HG03108 (cell line): ENCODE measurements at regions not wholly inside any gene's neighbourhood (a gene's known extent, or its start where the extent isn't known, plus 50 kb on each side); places are given as distances from the start of the nearest gene placed in this dataset.

ENCODE experiments used
- ATAC-seq: cut with Tn5 transposase; IDR thresholded peaks from one replicate; pipeline ENCODE4 v1.9.1; 2021; ENCODE audit warnings: moderate library complexity; ENCODE audit not compliant: unreplicated experiment

DNA sequence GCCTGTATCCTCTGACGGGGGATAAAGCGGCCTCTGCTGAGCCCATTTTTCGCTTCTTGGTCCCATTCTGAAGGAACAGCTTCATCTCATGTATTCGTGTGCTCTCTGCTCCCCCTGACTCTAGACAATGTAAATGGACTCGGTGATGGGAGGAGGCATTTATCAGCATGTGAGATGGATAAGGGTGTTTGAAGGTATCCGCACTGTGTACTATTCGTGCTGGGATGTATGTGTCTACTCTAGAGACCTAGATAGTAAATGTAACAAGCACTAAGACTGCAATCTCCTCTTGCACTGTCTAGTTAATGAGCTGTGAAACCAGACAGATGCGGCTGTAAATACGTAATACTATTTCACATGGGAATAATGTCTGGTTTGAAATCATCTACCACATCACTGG, 134.6 kb upstream of the ARGLU1 start:
- no peak for ATAC-seq

DNA sequence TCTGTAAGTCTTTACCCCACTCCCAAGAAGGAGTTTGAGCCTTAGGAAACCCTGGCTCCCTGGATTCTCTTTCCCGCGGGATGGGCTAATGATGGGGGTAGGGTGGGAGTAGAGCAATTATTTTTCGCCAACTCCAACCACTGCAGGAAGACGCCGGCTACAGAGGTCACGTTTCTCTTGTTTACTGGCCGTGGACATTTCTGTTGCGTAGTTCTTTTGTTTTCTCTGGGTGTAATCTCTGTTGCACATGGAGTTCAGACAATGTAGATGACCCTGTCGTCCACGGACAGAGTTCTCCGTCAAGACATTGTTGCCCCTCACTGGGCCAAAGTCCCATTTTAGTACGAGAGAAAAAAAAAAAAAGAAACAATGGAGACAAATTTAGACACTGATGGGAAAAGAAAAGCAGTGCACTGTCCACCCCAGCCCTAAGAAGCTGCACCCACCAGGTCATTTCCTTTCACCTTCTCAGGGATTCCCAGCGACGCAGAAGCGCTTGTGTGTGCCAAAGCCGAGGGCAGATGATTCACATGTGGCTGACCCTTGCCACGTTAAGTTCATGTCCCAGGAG, 133.9 kb upstream of the ARGLU1 start:
- ATAC-seq, result no peak

DNA sequence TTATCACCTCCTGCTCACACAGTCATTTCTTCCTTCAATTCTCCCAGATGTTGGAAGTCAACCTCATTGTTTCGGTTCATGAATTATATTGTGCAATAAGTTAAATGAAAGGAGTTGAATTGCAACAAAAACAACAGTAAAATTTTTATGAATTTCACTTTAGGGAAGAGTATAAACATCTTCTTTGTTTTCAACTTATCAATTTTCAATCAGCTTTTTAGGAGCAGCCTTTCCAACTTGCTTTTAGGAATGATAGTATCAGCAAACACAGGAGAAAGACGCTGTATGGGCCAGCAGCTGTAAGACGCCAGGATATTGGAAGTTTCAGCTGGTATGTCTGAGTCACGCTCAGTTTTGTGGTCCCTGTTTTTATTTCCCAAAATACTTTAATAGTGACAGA, 132.5 kb upstream of the ARGLU1 start:
- no peak for ATAC-seq

DNA sequence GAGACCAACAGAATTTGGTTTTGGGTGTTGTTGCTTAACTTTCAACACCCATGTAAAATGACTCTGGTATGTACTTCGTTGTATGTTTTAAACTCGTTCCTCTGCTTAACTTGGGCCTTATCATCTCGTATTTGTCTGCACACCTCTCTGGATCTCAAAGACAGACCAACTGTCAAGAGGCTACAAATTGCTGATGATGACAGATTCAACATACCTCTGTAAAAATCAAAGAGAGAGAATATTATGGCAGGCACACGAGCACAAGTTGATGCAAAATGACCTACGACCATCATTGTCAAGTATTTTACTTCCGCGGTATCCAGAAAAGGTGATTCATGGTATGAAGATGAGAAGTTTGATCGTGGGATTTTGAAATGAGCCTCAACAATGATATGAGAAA, 132.1 kb upstream of the ARGLU1 start:
- ATAC-seq, result no peak

DNA sequence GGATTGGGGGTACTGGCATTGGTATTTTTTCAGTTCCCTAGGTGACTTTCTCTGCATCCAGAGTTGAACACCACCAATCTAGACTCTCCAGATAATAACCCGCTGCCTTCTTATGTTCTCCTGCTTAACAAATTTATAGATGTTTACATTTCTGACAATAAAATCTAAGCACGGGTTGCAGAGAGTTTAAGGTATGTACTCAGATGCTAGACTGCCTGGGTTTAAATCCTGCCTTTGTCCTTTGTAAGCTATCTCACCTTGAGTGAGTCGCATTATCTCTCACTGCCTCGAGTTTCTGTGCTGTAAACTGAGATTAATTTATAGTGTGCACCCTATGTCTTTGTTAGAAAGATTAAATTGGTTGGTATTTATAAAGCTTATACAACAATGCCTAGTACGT, 131.4 kb upstream of the ARGLU1 start:
- ATAC-seq, result no peak

DNA sequence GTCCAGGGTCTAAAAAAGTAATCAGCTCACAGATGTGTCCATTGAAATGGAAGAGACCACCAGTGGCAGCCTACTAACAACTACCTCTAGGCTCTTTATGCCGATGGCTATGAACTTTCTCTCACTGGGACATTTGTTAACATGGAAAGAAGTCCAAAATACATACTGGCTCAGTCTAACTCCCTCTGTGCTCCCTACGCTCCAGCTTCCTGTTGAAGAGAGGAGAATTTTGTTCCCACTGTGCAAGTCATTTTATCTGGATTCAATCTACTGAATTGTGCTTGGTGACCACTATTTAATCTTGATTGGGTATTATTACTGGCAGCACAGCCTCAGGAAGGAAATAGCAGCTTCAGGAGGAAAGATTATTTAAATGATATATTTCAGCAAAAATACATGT, 128.8 kb upstream of the ARGLU1 start:
- no peak for ATAC-seq

DNA sequence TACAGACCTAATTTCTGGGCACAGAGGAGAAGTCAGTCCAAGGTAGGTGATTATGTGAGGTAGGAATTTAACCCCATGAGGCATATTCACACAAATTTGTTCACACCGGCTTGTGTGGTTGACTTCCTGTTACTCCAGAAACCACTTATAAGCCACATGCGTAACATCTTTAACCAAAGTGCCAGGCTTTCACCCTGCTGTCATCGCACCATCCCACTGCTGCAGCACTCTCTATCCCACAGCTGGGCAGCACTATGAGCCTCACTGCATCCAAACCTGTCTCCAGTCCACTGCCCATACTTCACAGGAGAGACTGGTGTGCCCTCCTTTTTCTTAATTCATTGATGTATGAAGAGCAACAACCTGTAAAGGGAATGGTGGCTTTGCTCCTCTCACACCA, 128.2 kb upstream of the ARGLU1 start:
- no peak for ATAC-seq

DNA sequence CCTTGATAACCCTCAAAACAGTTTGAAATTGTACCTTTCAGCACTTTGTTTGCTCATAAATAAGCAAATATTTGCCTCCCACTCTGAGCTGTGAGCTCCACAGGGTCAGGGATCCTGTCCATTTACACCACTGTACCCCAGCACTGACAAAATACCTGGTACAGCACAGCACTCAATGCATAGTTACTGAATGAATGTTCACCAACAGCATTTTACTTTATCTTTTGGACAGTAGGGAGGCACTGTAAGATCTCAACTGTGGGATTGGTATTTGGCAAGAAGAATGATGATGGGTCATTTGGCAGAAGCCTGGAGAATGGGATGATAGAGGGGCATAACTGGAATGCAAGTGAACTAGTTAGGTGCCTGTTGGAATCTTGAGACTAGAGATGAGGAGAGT, 127.2 kb upstream of the ARGLU1 start:
- no peak for ATAC-seq

DNA sequence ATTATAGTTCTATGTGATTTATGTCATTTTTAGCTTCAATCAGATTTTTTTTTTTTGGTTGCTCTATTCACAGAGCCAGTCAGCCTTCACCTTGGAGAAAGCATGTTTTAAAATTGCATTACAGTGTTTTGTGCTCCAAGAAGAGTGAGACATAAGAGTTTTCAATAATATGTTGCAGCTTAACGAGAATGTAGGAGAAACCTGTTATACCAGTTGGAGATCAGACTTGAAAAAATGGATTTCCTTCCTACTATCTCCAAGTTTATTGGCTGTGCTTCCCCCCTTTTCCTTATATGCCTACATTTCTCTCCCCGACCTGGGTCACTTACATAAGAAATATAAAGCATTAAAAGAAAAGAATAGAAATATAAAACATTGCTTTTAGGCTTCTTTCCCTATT, 123.9 kb upstream of the ARGLU1 start:
- no peak for ATAC-seq

DNA sequence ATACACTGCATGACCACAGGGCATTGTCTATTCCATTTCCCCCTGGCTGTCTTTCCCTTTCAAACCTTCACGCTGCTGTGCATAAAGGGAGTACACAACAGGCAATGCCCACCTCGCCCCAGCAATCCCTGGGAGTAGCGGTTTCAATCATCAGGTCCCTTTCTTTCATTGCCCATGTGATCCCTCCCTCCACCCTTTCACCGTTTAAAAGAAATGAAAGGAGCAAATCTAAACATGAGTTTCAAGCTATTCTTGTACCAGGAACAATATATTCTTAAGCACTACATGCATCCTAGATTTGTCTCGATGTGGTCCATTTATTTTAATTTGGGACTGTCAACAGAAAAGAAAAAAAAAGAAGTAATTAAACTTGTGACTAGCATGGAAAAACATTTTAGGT, 123.4 kb upstream of the ARGLU1 start:
- ATAC-seq, result no peak

DNA sequence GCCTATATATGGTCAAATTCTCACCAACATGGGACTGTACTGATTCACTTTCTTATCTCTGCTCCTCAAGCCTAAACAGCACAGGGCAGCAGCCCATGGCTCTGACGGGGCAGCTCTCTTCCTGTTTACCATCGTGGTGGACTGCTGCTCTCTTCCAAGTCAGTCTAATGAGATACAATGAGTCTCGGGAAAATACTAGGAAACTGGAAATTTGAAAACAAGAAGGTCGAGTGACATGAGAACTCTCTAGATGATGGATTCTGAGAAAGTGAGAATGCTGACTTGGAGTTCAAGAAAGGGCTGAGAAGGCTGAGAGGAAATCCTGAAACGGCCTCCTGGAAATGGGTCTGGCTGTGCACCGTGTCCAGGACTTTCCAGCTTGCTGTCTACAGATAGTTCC, 122.8 kb upstream of the ARGLU1 start:
- ATAC-seq, result no peak

DNA sequence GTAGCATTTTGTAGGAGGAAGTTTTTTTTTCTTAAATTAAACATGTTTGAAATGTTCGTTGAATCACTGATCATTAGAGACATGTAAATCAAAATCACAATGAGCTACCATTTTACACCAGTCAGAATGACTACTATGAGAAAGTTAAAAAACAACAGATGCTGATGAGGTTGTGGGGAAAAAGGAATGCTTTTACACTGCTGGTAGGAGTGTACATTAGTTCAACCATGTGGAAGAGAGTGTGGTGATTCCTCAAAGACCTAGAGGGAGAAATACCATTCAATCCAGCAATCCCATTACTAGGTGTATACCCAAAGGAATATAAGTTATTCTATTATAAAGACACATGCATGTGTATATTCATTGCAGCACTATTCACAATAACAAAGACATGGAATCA, 122.0 kb upstream of the ARGLU1 start:
- ATAC-seq, result no peak

DNA sequence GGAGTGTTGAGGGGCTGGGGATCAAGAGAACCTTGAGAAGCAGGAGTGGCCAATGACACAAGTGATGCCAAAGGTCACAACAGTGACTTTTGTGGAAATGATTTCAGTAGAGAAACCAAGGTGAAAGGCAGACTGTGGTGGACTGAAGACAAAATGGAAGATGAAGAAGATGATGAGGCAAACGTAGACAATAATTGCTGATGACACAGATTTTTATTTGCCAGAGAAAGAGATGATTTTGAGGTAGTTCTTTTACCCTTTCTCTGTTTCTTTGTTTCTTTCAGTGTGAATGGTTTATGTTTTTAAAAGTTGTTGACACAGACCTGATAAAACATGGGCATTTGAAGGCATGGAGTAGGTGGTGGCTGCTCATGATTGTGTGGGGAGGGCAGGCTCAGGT, 121.0 kb upstream of the ARGLU1 start:
- ATAC-seq, result no peak

DNA sequence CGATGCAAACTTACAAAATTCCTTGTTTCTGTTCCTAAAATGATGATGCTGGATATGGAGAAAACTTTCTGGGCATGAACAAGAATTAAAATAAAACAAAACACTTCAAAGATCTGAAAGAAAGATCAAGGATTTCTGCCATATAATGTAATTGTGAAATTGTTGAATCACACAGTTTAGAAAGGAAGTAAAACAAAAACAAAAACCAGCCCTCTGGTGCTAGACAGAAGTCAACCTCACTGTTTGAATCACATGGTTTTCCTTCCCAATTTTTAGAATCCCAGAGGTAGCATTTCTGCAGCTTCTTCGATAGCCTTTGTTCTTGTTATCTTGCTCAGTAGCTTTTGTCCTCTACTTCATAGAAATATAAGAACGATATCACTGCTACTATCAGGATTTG, 118.2 kb upstream of the ARGLU1 start:
- ATAC-seq, result no peak

DNA sequence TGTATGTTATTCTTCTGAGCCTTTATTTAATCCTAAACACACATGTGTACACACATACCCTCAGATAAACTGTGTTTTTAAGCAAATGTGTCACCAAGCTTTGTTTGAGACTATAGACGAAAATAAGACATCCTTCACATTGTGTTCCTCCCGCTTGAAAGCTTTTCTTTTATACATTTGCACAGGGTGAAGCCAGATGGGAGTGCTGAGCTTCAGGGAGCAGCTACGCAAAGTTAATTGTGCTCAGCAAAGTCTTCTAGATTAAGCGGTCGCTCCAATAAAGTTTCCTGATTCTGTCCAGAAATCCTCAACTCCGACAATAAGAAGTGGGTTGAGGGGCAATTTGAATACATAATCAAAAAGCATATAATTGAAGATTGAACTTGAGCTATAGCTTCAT, 117.2 kb upstream of the ARGLU1 start:
- ATAC-seq, result no peak

DNA sequence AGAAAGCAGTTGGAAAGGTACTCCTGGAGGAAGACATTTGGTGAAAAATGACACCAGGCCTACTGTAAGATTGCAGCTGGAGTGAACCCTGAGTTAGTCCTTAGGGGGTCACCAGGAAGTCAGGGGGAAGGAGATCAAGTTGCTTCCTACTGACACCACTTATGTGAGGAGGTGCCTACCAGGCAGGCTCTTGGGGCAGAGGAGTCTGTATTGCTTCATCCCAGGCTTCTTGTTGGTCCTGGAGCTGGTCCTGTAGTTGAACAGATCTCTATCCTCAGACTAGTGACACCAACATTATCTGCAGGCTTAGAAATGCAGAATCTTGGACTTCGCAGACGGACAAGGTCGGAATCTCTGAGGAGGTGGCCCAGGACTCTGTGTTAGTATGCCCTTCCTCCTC, 116.0 kb upstream of the ARGLU1 start:
- no peak for ATAC-seq

DNA sequence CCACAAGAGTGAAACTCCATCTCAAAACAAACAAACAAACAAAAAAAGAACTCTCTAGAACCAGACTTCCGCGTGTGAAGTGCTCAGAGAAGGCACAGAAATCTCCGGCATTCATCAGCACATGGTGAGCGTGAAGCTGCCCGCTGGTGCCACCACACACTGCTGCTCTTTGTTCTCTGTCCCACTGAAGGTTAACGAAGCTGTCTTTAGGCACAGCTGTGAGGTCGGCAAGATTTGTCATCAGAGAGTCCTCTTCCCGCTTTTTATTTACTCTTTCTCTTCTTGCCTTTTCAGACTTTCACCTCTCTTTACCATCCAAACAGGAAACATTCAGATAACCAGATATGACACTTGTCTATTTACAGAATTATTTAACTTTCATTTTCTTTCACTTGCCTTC, 115.2 kb upstream of the ARGLU1 start:
- ATAC-seq, result no peak

DNA sequence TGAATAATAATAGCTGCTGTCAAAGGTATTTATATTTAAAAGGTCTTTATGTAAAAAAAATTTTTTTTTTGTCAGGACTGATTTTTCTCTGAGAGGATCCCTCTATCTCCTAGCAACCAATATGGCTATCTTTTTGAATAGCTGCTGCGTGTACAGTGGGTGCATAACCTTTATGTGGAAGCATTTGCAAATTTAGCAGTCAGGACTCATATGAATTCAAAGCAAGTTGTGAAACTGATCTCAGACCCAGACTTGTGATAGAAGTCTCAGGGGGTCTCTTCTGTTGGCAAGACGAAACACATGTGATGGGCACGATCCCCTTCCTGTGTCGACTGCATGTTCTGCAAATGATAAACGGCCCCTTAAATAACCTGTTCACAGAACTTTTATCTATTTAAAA, 114.1 kb upstream of the ARGLU1 start:
- ATAC-seq, result no peak

DNA sequence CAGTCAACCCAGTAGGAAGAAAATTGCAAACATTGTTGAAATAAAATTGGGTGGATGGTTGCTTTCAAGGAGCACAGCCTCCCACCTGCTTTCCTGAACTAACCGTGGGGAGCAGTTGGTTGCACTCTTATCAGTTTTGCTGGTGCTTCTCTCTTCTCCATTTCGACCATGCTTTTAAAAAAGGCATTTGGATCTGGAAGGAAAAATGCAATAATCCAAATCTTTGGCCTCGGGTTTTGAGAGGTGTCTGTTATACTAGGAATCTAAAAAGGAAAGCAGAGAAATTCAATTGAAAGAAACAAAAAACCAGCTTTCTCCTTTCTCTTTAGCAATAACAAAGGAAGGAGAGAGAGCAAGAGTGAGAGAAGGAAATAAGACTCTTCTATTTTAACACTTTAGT, 113.6 kb upstream of the ARGLU1 start:
- no peak for ATAC-seq

DNA sequence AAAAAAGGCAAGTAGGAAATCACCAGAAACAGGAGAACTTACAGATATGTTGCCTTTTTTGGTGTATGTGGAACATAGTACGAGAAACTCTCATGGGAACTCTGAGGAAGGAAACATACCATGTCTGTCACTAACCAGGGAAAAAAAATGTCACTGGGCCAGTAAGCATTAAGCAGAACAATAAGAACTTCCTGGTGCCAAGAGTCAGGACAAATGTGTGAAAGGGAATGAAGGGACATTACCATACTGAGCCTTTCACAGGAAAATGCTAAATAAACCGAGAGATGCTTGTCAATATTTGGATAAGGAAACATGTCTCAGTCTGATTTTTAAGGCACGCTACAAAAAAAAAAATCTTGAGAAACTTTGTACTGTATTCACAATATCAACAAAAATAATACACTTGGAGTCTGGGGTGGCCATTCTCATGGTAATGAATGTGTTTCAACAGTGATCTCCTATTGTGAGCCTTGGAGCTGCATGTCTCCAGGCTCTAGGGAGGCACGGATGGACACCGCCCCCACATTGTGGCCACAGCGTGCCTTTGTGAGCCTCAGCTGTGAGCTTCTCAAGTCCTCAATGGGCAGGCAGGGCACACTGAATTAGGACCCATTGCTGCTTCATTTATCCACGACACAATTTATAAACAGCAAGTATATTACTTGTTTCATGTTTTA, 113.0 kb upstream of the ARGLU1 start:
- no peak for ATAC-seq

DNA sequence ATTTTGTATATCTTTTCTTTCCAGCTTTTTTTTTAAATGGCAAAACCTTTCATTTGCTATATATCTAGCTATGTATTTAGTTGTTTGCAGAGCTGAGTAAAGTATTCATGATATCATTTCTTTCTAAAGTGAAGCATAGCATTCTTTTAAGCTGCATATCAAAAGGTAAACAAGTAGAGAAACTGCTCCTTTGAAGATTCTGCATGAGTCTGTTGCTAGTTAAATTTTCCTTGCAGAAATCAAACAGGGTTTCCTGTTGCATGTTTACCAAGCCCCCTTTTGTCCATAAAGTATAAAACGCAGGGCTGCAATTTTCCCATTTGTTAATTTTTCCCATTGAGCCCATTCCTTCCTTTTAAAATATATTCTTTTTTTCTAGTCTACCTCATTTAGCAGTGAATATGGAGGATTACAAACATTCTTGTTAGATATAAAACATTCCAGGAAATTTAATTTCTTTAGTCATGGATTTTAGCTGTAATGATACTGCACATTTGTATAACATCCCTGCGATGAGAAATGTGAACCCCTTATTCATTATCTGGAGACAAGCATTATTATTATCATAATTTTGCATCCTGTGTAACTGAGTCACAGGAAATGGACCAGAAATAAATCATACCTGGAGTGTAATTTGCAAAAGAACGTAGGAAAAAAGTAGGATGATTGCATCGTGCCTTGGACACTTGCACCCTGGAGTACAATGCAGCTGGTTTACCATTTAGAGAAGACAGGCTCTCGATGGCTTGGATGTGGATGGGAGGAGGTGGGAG, 110.9 kb upstream of the ARGLU1 start:
- no peak for ATAC-seq

DNA sequence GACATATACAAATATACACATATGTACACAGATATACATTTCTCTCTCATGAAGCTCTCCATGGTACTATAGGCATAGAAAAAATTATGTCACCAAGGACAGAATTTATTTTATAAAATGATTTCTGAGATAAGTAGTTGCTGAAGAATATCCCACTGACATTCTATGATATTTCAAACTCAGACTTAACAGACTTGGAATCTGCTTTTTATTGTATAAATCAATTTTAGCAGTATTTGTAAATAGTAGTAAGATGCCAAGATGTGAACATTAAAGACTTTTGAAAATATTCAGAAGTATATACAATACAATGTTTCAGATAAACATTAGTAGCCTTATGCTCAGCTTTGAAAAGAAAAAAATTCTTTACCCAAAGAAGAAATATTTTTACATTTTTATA, 107.4 kb upstream of the ARGLU1 start:
- no peak for ATAC-seq
